ENCODE measurements at regions not wholly inside any gene's neighbourhood (a gene's known extent, or its start where the extent isn't known, plus 50 kb on each side); places are given as distances from the start of the nearest gene placed in this dataset.

DNA sequence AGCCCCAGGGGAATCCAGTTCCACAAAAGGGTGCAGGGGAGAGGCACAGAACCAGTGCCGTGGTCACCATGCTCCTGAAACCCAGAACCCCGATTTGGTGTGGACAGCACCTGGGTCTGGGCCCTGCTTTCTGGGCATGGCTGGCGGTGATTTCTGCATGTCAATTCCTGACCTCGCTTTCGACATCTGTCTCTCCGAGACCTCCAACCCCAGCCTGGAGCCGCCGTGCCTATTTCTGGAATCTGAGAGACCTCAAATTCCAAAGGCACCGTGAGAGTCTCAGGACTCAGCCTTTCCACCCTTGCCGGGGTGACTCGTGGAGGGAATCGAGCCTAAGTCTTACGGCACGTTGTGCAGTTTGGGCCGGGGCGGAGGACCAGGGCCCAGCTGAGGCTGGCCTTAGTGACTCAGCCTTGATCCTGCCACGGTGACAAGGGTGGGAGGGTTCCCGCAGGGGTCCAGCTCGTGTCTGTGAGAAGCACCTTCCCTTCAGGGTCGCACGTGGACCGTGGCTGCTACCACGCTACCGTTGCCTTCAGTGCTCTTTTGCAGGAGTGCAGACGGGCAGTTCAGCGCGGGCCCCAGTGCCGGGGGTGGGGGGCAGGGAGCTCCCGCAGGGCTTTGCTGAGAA is 133.7 kb downstream of the PXDC1 start:
- ChIA-PET SMC1A (ENCODE audit: uncharacterized antibody, unreplicated experiment) (no interaction called here), CTCF (no interaction called here), RAD21 (ENCODE audit: unreplicated experiment) (no interaction called here), POLR2A (no interaction called here)
- no peak overlapping the region for H2AFZ ChIP-seq (ENCODE audit: control insufficient read depth, low read depth, low read length)
- no TSS peak for BruUV-seq (replicated peaks)
- no peaks in the 10 kb centered on the region for H3K36me3 ChIP-seq (ENCODE audit: control insufficient read depth in 2 of 2, insufficient read depth in 2 of 2, low read length in 1 of 2)
- no peak overlapping the region for H3K27ac ChIP-seq (ENCODE audit: control insufficient read depth, insufficient read depth)
- ATAC-seq (no peak), DNase-seq (ENCODE audit: low read depth, low spot score) (no peak), FAIRE-seq (no peak)
- no peaks in the 10 kb centered on the region for H4K20me1 ChIP-seq (ENCODE audit: control insufficient read depth, insufficient read depth)
- H3K4me3 ChIP-seq: no peak overlapping the region
- no peak overlapping the region for H3K4me2 ChIP-seq (ENCODE audit: control insufficient read depth, insufficient read depth)
- H3K9ac ChIP-seq (ENCODE audit: control insufficient read depth, insufficient read depth, low read length): no peak overlapping the region
- WGBS (ENCODE audit: insufficient coverage, insufficient replicate concordance, low lambda C conversion rate, missing lambda C conversion rate): 57% methylated on average over 29 of the region's 29 CpGs
- no peaks in the 10 kb centered on the region for H3K79me2 ChIP-seq (ENCODE audit: control insufficient read depth, insufficient read depth, low read length)
- no peaks in the 10 kb centered on the region for H3K4me1 ChIP-seq (ENCODE audit: control insufficient read depth, insufficient read depth, low read length)
- intact Hi-C loops (cut with micrococcal nuclease; ENCODE audit: unreplicated experiment): no loop called here
- H3K9me3 ChIP-seq (replicated peaks; ENCODE audit: control insufficient read depth, insufficient read depth, low read length): no peaks in the 10 kb centered on the region
- H3K27me3 ChIP-seq (replicated peaks in 1 of 2; ENCODE audit: control insufficient read depth in 2 of 2, insufficient read depth in 2 of 2, low read length in 1 of 2): peaks cover 0 to 2% of the 10 kb centered on the region in 2 experiments; a peak in 3 of 4 replicates
- in situ Hi-C loops (cut with MboI): no loop called here
- TF ChIP-seq POLR2AphosphoS2 (IDR thresholded peaks at IDR 0.05; ENCODE audit: low read depth, low read length) (no peak), NRF1 (conservative IDR thresholded peaks at IDR 0.05; ENCODE audit: low read depth, low read length) (no peak), EZH2 (IDR thresholded peaks at IDR 0.05; ENCODE audit: borderline replicate concordance, control insufficient read depth, low read depth, low read length) (no peak), RUNX3 (IDR thresholded peaks at IDR 0.05; ENCODE audit: low read length) (no peak), POU2F2 (IDR thresholded peaks at IDR 0.05; ENCODE audit: borderline replicate concordance, low read depth, low read length) (no peak), RFX5 (IDR thresholded peaks at IDR 0.05; ENCODE audit: low read depth, low read length) (no peak), KDM1A (IDR thresholded peaks at IDR 0.05; ENCODE audit: borderline replicate concordance) (no peak), MYB (IDR thresholded peaks at IDR 0.05; ENCODE audit: borderline replicate concordance, low read depth, low read length) (no peak), MTA2 (IDR thresholded peaks at IDR 0.05; ENCODE audit: low read depth) (no peak), NFYA (IDR thresholded peaks at IDR 0.05; ENCODE audit: borderline replicate concordance, low read depth, low read length) (no peak)
- TF ChIP-seq, protein P1, sequence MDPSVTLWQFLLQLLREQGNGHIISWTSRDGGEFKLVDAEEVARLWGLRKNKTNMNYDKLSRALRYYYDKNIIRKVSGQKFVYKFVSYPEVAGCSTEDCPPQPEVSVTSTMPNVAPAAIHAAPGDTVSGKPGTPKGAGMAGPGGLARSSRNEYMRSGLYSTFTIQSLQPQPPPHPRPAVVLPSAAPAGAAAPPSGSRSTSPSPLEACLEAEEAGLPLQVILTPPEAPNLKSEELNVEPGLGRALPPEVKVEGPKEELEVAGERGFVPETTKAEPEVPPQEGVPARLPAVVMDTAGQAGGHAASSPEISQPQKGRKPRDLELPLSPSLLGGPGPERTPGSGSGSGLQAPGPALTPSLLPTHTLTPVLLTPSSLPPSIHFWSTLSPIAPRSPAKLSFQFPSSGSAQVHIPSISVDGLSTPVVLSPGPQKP (IDR thresholded peaks at IDR 0.05; ENCODE audit: low read depth, low read length): no peak
- TF ChIP-seq, protein P2, sequence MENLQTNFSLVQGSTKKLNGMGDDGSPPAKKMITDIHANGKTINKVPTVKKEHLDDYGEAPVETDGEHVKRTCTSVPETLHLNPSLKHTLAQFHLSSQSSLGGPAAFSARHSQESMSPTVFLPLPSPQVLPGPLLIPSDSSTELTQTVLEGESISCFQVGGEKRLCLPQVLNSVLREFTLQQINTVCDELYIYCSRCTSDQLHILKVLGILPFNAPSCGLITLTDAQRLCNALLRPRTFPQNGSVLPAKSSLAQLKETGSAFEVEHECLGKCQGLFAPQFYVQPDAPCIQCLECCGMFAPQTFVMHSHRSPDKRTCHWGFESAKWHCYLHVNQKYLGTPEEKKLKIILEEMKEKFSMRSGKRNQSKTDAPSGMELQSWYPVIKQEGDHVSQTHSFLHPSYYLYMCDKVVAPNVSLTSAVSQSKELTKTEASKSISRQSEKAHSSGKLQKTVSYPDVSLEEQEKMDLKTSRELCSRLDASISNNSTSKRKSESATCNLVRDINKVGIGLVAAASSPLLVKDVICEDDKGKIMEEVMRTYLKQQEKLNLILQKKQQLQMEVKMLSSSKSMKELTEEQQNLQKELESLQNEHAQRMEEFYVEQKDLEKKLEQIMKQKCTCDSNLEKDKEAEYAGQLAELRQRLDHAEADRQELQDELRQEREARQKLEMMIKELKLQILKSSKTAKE (IDR thresholded peaks at IDR 0.05; ENCODE audit: low read depth, poor library complexity, severe bottlenecking): no peak
- TF ChIP-seq, protein P3, sequence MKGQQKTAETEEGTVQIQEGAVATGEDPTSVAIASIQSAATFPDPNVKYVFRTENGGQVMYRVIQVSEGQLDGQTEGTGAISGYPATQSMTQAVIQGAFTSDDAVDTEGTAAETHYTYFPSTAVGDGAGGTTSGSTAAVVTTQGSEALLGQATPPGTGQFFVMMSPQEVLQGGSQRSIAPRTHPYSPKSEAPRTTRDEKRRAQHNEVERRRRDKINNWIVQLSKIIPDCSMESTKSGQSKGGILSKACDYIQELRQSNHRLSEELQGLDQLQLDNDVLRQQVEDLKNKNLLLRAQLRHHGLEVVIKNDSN (IDR thresholded peaks at IDR 0.05; ENCODE audit: borderline replicate concordance, extremely low read length, insufficient read depth, low read depth, low read length): no peak
- TF ChIP-seq, protein P4, sequence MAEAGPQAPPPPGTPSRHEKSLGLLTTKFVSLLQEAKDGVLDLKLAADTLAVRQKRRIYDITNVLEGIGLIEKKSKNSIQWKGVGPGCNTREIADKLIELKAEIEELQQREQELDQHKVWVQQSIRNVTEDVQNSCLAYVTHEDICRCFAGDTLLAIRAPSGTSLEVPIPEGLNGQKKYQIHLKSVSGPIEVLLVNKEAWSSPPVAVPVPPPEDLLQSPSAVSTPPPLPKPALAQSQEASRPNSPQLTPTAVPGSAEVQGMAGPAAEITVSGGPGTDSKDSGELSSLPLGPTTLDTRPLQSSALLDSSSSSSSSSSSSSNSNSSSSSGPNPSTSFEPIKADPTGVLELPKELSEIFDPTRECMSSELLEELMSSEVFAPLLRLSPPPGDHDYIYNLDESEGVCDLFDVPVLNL (IDR thresholded peaks at IDR 0.05; ENCODE audit: low read depth, low read length): no peak
- TF ChIP-seq, protein P5, sequence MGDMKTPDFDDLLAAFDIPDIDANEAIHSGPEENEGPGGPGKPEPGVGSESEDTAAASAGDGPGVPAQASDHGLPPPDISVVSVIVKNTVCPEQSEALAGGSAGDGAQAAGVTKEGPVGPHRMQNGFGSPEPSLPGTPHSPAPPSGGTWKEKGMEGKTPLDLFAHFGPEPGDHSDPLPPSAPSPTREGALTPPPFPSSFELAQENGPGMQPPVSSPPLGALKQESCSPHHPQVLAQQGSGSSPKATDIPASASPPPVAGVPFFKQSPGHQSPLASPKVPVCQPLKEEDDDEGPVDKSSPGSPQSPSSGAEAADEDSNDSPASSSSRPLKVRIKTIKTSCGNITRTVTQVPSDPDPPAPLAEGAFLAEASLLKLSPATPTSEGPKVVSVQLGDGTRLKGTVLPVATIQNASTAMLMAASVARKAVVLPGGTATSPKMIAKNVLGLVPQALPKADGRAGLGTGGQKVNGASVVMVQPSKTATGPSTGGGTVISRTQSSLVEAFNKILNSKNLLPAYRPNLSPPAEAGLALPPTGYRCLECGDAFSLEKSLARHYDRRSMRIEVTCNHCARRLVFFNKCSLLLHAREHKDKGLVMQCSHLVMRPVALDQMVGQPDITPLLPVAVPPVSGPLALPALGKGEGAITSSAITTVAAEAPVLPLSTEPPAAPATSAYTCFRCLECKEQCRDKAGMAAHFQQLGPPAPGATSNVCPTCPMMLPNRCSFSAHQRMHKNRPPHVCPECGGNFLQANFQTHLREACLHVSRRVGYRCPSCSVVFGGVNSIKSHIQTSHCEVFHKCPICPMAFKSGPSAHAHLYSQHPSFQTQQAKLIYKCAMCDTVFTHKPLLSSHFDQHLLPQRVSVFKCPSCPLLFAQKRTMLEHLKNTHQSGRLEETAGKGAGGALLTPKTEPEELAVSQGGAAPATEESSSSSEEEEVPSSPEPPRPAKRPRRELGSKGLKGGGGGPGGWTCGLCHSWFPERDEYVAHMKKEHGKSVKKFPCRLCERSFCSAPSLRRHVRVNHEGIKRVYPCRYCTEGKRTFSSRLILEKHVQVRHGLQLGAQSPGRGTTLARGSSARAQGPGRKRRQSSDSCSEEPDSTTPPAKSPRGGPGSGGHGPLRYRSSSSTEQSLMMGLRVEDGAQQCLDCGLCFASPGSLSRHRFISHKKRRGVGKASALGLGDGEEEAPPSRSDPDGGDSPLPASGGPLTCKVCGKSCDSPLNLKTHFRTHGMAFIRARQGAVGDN (IDR thresholded peaks at IDR 0.05): no peak

Measured in GM12878 (cell line).